HCT116 (cell line): ENCODE measurements at regions not wholly inside any gene's neighbourhood (a gene's known extent, or its start where the extent isn't known, plus 50 kb on each side); places are given as distances from the start of the nearest gene placed in this dataset.

Experiments
- CEBPB ChIP-seq: IDR thresholded peaks from 2 replicates; pipeline ENCODE4 v1.6.1; 2012; ENCODE audit warnings: low read depth
- CTCF ChIP-seq, 3 experiments: fragments of 200-600 bp in 1 of 3; sonication (generic) in 1 of 3; IDR thresholded peaks in 2 of 3; conservative IDR thresholded peaks in 1 of 3; 2 replicates each; pipeline ENCODE4 v1.5.1; 2012 to 2017; ENCODE audit warnings: low read depth in 2 of 3, low read length in 2 of 3, antibody characterized with exemption in 1 of 3, borderline replicate concordance in 1 of 3, control low read depth in 1 of 3, mild to moderate bottlenecking in 1 of 3, mixed read lengths in 1 of 3, mixed run types in 1 of 3, moderate library complexity in 1 of 3; ENCODE audit not compliant: insufficient read depth in 1 of 3
- ELF1 ChIP-seq: IDR thresholded peaks from 2 replicates; pipeline ENCODE4 v1.6.1; 2012; ENCODE audit warnings: low read depth, borderline replicate concordance
- EZH2 ChIP-seq: fragments of 200-600 bp; sonication (generic); IDR thresholded peaks from 2 replicates; pipeline ENCODE4 v1.6.1; 2017; ENCODE audit warnings: antibody characterized with exemption, mixed run types
- EZH2phosphoT487 ChIP-seq: fragments of 200-600 bp; IDR thresholded peaks from 2 replicates; pipeline ENCODE4 v1.6.1; 2018; ENCODE audit warnings: antibody characterized with exemption, borderline replicate concordance
- MAX ChIP-seq: IDR thresholded peaks from 2 replicates; pipeline ENCODE4 v1.6.1; 2012
- POLR2A ChIP-seq: IDR thresholded peaks from 2 replicates; pipeline ENCODE4 v1.7.0; 2011; ENCODE audit warnings: borderline replicate concordance; ENCODE audit not compliant: insufficient read depth, insufficient read length; ENCODE audit errors: extremely low read depth
- POLR2AphosphoS5 ChIP-seq: IDR thresholded peaks from 2 replicates; pipeline ENCODE4 v1.6.1; 2011; ENCODE audit warnings: mild to moderate bottlenecking, low read depth, low read length, moderate library complexity
- REST ChIP-seq: IDR thresholded peaks from 2 replicates; pipeline ENCODE4 v1.6.1; 2012; ENCODE audit warnings: low read depth
- SP1 ChIP-seq: IDR thresholded peaks from 2 replicates; pipeline ENCODE4 v1.6.1; 2012; ENCODE audit warnings: low read depth
- ZBTB33 ChIP-seq: IDR thresholded peaks from 2 replicates; pipeline ENCODE4 v1.6.1; 2011; ENCODE audit warnings: mild to moderate bottlenecking, low read length, moderate library complexity; ENCODE audit not compliant: insufficient replicate concordance; ENCODE audit errors: extremely low read depth
- ZNF274 ChIP-seq: fragments of 200-500 bp; sonication (Bioruptor generic); IDR thresholded peaks from 2 replicates; pipeline ENCODE4 v1.6.1; 2014; ENCODE audit warnings: mild to moderate bottlenecking, low read depth, low read length, inconsistent platforms

GRCh38 chr17:6322316-6322715, 112.6 kb downstream of the AIPL1 start:
- TF ChIP-seq CTCF (IDR thresholded peaks at IDR 0.05 in 2 of 3, conservative IDR thresholded peaks at IDR 0.05 in 1 of 3; ENCODE audit: borderline replicate concordance in 1 of 3, insufficient read depth in 1 of 3, low read depth in 2 of 3, low read length in 2 of 3) = no peak
- no peak for TF ChIP-seq CEBPB
- no peak for TF ChIP-seq EZH2phosphoT487
- no peak for TF ChIP-seq REST
- no peak for TF ChIP-seq POLR2AphosphoS5
- TF ChIP-seq ELF1 = no peak
- no peak for TF ChIP-seq POLR2A
- TF ChIP-seq ZNF274 = no peak
- TF ChIP-seq MAX = no peak
- TF ChIP-seq ZBTB33 = no peak
- TF ChIP-seq EZH2 = no peak
- no peak for TF ChIP-seq SP1
